HepG2 (cell line): ENCODE measurements at regions not wholly inside any gene's neighbourhood (a gene's known extent, or its start where the extent isn't known, plus 50 kb on each side); places are given as distances from the start of the nearest gene placed in this dataset.

ENCODE experiments used
- AHR ChIP-seq: IDR thresholded peaks from 2 replicates; pipeline ENCODE4 v1.6.1; 2018; ENCODE audit warnings: missing genetic modification reagents, missing compliant biosample characterization
- CEBPG ChIP-seq: IDR thresholded peaks from 2 replicates; pipeline ENCODE4 v1.6.1; 2016
- DMAP1 ChIP-seq: IDR thresholded peaks from 2 replicates; pipeline ENCODE4 v1.6.1; 2016
- FOXJ3 ChIP-seq: sonication (generic); formaldehyde crosslinking; IDR thresholded peaks from 2 replicates; pipeline ENCODE4 v1.4.0; 2020; ENCODE audit warnings: missing genetic modification reagents, mild to moderate bottlenecking, borderline replicate concordance
- FOXK2 ChIP-seq: fragments of 450-650 bp; IDR thresholded peaks from 2 replicates; pipeline ENCODE4 v1.6.1; 2016
- GTF3A ChIP-seq: sonication (generic); formaldehyde crosslinking; conservative IDR thresholded peaks from 2 replicates; pipeline ENCODE4 v1.4.0; 2020; ENCODE audit warnings: mild to moderate bottlenecking, missing genetic modification reagents
- NAIF1 ChIP-seq: sonication (generic); formaldehyde crosslinking; IDR thresholded peaks from 2 replicates; pipeline ENCODE4 v1.5.0; 2020; ENCODE audit warnings: mild to moderate bottlenecking, missing genetic modification reagents, borderline replicate concordance
- NFIB ChIP-seq: sonication (generic); formaldehyde crosslinking; IDR thresholded peaks from 2 replicates; pipeline ENCODE4 v1.9.0; 2021; ENCODE audit warnings: missing genetic modification reagents, mild to moderate bottlenecking, borderline replicate concordance
- PHF21A ChIP-seq: sonication (generic); formaldehyde crosslinking; IDR thresholded peaks from 2 replicates; pipeline ENCODE4 v1.5.0; 2020; ENCODE audit warnings: mild to moderate bottlenecking, missing genetic modification reagents
- PRDM15 ChIP-seq: sonication (generic); formaldehyde crosslinking; IDR thresholded peaks from 2 replicates; pipeline ENCODE4 v1.4.0; 2020; ENCODE audit warnings: missing genetic modification reagents
- RAD51 ChIP-seq: fragments of 450-650 bp; IDR thresholded peaks from 2 replicates; pipeline ENCODE4 v1.6.1; 2016; ENCODE audit warnings: borderline replicate concordance
- RBM22 ChIP-seq: fragments of 200-400 bp; formaldehyde crosslinking; optimal IDR thresholded peaks from 2 replicates; pipeline ENCODE3; 2017; ENCODE audit warnings: mild to moderate bottlenecking, low read length, moderate library complexity
- RERE ChIP-seq: IDR thresholded peaks from 2 replicates; pipeline ENCODE4 v1.6.1; 2016; ENCODE audit warnings: low read depth, missing genetic modification reagents, missing compliant biosample characterization
- RFX5 ChIP-seq: IDR thresholded peaks from 2 replicates; pipeline ENCODE4 v1.6.1; 2011; ENCODE audit warnings: low read depth, low read length, improper control_type of control experiment
- TEF ChIP-seq: sonication (generic); formaldehyde crosslinking; IDR thresholded peaks from 2 replicates; pipeline ENCODE4 v1.5.0; 2020; ENCODE audit warnings: missing genetic modification reagents
- ZFX ChIP-seq: sonication (generic); formaldehyde crosslinking; IDR thresholded peaks from 2 replicates; pipeline ENCODE4 v1.4.0; 2020; ENCODE audit warnings: mild to moderate bottlenecking, low read depth, missing genetic modification reagents, moderate library complexity
- ZNF33B ChIP-seq: sonication (generic); formaldehyde crosslinking; IDR thresholded peaks from 2 replicates; pipeline ENCODE4 v1.5.1; 2020; ENCODE audit warnings: mild to moderate bottlenecking, missing genetic modification reagents
- ZNF558 ChIP-seq: sonication (generic); formaldehyde crosslinking; IDR thresholded peaks from 2 replicates; pipeline ENCODE4 v1.9.0; 2022; ENCODE audit warnings: mild to moderate bottlenecking, missing genetic modification reagents, borderline replicate concordance
- ZNF597 ChIP-seq: sonication (generic); formaldehyde crosslinking; IDR thresholded peaks from 2 replicates; pipeline ENCODE4 v1.5.0; 2020; ENCODE audit warnings: missing genetic modification reagents
- ZNF709 ChIP-seq: sonication (generic); formaldehyde crosslinking; IDR thresholded peaks from 2 replicates; pipeline ENCODE4 v1.5.0; 2020; ENCODE audit warnings: mild to moderate bottlenecking, missing genetic modification reagents
- ZNF790 ChIP-seq: sonication (generic); formaldehyde crosslinking; IDR thresholded peaks from 2 replicates; pipeline ENCODE4 v1.8.0; 2022; ENCODE audit warnings: missing genetic modification reagents, mild to moderate bottlenecking, borderline replicate concordance

GRCh38 chr3:194255252-194256039, 95.7 kb downstream of the CPN2 start (continued):
- TF ChIP-seq ZNF558 (CRISPR knock-in tag) (no peak), FOXK2 (no peak), AHR (CRISPR knock-in tag) (no peak), NFIB (CRISPR knock-in tag) (no peak), DMAP1 (CRISPR knock-in tag) (0 out of 2 replicates have a peak, but pooled peaks have one; percentile 34), ZFX (CRISPR knock-in tag) (peak; percentile 26; the same call in 1 of the 2 replicates), PHF21A (0 out of 2 replicates have a peak, but pooled peaks have one; percentile 43), NAIF1 (no peak), RAD51 (no peak), TEF (CRISPR knock-in tag) (no peak), RBM22 (no peak), FOXJ3 (CRISPR knock-in tag) (no peak), ZNF709 (CRISPR knock-in tag) (no peak), RFX5 (no peak), CEBPG (CRISPR knock-in tag) (no peak), ZNF790 (CRISPR knock-in tag) (no peak), ZNF597 (CRISPR knock-in tag) (no peak), RERE (CRISPR knock-in tag) (no peak), ZNF33B (CRISPR knock-in tag) (no peak), GTF3A (no peak), PRDM15 (CRISPR knock-in tag) (no peak)
